ENCODE measurements at regions not wholly inside any gene's neighbourhood (a gene's known extent, or its start where the extent isn't known, plus 50 kb on each side); places are given as distances from the start of the nearest gene placed in this dataset.

DNA sequence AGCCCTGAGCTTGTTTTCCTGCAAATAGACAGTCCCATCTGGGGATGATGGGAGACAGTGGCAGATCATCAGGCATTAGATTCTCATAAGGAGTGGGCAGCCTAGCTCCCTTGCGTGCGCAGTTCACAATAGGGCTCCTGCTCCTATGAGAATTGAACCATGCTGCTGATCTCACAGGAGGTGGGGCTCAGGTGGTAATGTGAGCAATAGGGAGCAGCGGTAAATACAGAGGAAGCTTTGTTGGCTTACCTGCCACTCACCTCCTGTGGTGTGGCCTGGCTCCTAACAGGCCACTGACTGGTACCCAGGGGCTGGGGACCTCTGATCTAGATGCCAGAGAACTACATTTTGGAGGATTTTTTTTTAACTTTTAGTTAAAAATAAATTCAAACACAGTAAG, 434.8 kb upstream of the MKI67 start:
- DNase-seq = no peak
- ATAC-seq = no peak

DNA sequence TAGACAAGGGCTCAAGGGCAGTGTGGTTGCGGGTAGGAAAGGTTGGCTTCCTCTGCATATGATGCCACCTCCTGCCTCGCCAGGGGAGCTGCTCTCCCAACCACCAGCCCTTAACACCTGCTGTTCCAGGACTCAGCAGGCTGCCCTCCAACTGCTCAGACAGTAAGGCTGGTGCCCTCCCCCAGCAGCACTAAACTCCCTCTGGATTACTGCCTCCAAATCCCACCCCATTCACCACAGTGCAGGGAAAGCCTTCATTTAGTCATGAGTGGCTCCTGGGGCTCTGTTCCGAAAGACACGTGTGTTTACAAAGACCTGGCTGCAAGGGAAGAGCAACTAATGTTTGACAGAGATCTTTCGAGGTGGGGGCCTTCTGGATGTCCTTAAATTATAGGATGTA, 437.2 kb upstream of the MKI67 start:
- DNase-seq (no peak), ATAC-seq (no peak)

- no peak for ATAC-seq
- DNase-seq = no peak
These were observed 437.7 kb upstream of the MKI67 start for GRCh38 chr10:128563904-128564303.

- no peak for DNase-seq
- ATAC-seq = no peak
These were observed 440.2 kb upstream of the MKI67 start for GRCh38 chr10:128566361-128566968.

DNA sequence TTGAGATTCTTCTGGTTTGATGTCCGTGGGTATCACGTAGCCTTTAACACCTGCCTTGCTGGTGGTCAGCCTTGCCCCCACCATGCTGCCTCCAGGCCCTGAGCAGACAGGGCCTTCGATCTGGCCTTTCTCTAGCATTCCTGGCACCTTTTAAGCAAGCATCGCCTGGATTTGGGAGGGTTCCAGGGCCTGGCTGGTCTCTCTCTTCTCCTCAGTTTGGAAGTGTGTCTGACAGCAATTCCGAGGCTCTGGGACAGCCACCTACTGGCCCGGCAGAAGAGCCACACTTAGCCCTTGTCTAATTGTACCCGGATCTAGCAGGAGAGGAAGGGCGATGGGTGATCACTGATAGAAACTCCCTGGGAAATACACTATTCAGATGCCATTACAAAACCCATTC, 441.3 kb upstream of the MKI67 start:
- ATAC-seq (no peak), DNase-seq (no peak)

DNA sequence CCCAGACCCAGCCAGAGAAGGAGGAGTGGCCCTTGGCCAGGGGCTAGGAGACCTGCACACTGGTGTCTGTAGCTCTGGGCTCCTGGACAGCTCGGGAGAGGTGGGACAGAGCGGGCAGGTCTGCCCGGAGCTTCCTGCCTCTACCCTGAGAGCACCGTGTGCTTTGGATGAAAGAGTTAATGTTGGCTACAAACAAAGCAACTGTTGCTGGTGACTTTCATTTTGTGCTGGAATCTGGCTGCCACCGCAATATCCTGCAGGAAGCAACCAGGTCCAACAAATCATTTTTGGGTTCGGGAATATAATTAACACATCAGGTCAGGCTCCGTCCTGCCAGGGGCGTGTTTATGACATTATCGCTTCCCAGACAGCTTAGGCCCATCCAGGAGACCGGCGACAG, 441.8 kb upstream of the MKI67 start:
- no peak for ATAC-seq
- no peak for DNase-seq

DNA sequence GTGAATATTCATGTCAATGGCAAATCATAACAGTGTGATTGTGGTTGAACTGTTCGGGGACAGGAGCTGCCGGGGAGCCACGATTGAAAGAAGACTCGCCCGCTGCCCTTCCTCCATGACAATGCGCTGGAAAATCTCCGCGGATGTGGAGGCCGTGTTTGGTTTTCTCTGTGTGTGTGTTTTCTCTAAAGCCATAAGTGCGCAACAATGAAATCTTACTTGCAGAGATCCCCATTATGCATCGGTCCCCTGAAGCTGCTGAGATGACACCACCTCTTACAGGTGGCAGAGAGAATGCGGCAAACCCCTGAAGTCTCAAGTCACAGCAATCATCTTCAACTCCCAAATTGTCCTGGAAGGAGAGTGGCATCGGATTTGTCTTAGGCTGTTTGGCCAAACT, 442.3 kb upstream of the MKI67 start:
- ATAC-seq (no peak), DNase-seq (no peak)

- ATAC-seq (no peak), DNase-seq (no peak)
These were observed 443.0 kb upstream of the MKI67 start for GRCh38 chr10:128568990-128569945.

- ATAC-seq (no peak), DNase-seq (no peak)
These were observed 444.2 kb upstream of the MKI67 start for GRCh38 chr10:128570319-128570995.

DNA sequence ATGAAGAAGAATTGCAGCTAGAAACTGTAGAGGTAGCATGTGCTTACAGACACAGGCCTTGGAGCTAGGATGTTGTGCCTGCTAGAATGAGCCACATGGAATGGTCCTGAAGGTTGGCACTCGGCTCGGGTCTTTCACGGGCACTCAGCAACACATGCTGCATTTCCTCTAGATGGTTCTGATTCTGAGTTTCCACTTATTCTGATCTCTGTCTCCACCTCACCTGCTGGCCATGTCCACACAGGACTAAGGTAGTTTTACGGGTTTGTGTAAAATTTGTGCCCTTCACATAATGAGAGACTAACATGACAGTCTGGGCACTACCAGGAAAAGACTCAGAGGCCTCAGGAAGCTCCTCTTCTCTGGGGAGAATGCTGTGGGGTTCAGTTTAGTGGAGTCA, 444.8 kb upstream of the MKI67 start:
- ATAC-seq (no peak), DNase-seq (no peak)

- ATAC-seq (no peak), DNase-seq (no peak)
These were observed 445.5 kb upstream of the MKI67 start for GRCh38 chr10:128571745-128572144.

GRCh38 chr10:128572696-128573095, 446.5 kb upstream of the MKI67 start:
- no peak for ATAC-seq

DNA sequence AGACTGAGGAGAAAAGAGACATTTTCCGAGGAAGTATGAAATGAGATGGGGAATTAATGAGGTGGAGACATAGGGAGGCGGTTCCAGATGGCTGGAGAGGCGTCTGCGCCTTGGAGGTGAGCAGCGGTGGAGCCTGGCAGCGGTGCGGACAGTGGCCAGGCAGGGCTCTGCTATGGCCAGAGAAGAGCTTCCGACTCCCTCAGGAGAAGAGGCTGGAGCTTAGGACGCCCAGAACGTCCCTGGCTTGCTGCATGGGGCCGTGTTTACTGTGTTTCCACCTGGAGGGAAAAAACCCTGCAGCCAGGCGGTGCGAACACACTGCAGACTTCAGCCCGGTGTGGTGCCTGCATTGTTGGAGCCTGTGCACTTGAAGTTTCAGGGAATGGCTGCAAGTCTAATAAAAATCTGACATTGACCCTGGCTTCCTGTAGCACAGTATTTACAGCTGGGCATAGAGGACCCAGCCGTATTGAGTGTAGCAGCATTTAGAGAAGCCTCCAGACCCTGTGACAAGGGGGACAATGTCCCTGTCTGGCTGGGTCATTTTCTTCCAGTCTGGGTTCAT, 447.1 kb upstream of the MKI67 start:
- ATAC-seq = no peak

More at GRCh38 chr10:128572696-128573095, 446.5 kb upstream of the MKI67 start:
- no peak for DNase-seq

GRCh38 chr10:128573986-128574385, 447.8 kb upstream of the MKI67 start:
- no peak for DNase-seq
- ATAC-seq = no peak

More for the DNA sequence above, 447.1 kb upstream of the MKI67 start:
- no peak for DNase-seq

DNA sequence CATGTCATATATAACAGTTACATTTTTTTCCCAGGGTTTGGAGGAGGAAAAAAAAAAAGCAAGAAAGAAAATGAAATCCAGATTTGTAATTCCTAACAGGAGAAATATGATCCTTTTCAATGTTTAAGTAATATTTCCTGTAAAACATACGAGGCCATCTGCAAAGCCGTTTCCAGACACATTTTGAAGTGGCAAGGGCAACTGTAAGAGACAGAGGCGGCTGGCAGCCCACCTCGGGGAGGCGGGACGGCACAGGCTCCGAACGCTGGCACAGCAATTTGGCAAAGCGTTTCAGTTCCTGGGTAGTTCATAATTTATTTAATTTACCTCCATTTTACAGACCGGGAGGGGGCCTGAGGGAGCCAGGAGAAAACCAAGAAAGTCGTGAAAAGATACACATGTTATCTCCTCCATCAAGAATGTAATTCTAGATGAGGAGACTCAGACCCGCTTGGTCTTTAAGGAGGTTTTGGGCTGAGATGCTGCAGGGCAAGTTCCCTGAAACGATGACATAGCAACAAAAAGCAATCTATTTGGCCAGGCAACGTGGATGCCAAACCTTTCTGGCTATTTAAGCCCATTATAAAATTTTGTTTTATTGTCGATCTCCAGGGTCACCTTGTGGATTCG, 448.5 kb upstream of the MKI67 start:
- ATAC-seq (no peak), DNase-seq (no peak)

DNA sequence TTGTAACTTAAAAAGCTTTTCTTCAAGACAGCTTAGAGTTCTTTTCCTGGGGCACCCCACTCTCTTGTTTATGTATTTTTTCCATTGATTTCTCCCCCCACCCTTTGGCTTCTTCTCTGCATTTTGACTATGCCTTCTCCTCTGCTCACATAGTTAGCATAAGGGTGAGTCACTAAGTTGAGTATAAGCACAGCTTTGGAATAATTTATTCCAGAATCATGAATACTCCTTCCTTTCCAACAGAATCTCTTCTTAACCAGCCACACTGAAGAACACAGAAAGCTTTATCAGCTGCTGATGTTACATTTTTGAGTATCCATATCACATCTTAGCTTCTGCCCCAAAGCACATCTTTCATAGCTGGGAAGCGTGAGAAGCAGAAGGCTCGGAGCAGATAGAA, 449.5 kb upstream of the MKI67 start:
- ATAC-seq (no peak), DNase-seq (no peak)

DNA sequence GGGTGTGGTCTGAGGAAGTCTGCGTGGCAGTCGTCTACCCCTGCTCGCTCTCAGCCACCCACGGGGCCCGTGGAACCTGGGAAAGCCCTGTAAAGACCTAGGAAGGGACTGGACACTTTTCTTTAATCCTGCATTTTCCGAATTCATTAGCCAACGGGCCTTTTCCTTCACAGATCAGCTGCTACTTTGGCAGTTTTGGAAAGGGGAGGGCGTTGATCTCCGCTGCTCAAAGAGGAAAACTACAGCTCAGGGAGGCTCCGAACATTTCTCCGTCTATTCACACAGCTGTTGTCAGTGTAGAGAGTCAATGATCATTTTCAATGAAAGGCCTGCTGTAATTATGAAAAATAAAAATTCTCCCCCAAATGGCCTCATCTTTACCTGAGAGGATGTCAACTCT, 450.1 kb upstream of the MKI67 start:
- no peak for DNase-seq
- no peak for ATAC-seq

DNA sequence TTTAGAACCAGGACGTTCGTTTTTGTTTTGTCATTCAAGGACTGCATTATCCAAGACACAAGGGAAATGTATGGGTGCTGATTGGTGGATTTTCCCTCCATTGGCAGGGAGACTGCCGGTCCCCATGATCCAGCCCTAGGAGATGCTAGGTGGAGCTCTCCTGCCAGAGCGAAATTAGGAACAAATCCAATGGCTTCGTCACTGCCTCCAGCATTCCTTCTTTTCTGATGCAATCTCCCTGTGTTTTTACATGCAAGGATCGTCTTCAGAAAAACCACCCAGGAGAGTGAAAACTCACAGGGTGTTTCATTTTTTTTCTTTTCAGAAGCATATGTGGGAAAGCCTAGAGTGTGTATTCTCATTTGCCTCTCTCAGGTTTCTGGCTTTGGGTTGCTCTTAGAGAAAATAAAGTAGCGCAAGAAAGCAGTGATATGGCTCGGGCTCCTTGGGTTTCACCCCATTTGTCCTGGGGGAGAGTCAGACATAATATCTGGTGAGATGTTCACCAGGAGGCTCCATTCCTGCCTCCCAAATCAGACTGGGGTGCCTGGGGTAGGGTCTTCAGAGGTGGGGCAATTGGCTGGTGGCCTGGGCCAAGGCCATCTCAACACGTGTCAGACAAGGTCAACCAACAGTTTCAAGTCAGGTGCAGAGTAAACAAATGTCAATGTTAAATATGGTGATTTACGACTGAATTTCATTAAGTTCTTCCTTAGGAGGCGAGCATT, 450.9 kb upstream of the MKI67 start:
- DNase-seq (no peak), ATAC-seq (no peak)

DNA sequence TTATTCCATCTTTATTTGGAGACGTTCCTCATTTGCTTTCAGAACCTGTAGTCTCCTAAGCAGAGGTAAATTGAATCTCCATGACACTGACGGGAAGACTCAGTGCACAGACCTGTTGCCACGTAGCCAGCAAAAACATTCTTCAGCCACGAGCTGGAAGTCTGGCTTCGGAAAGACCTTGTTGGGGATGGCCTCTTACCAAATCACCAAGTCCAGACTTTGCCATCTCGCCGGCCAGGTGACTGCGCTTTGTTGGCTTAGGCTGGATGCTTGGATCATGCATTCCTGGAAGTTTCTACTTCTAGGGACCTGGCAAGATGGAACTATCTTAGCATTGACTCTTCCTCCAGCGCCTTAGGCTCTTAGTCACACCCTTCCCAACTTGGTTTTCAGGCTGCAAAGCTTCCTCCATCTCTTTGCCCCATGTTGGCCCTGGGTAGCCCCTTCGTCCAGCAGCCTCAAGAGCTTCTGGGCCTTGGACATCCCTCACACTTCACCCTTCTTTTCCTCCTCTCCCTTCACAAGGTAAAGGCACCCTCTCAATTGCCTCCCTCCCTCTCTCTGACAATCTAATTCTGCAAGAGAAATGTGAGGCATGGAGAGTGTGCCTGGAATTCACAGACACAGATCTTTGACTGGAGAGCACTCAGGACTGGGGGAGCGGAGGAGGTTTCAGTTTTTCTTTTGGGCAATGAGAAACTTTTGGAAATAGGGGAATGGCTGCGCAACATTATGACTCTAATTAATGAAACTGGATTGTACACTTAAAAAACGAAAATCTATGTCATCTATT, 451.9 kb upstream of the MKI67 start:
- ATAC-seq (no peak), DNase-seq (no peak)

DNA sequence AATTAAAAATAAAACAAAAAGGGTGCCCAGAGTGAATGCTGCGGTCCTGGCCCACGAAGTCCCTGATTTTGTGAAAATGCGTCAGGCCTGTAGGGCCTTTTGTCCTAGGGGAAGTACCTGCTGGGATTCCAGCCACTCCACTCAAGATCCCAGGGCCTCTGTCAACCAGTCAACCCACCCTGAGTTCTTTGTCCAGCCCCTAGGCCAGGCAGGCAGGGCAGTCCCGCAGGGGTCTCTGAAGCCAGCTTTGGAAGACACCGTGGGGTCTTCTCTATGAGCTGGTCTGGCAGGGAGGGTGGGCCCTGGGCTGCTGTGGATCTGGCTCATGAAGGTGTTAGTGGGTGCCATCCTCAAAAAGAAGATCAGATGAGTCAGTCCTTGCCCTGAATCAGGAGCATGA, 452.5 kb upstream of the MKI67 start:
- no peak for ATAC-seq
- DNase-seq = no peak

Data from stimulated activated naive CD8-positive, alpha-beta T cell treated with anti-CD3 and anti-CD28 coated beads, Interleukin-15, Interleukin-2, amounts not matched to agents 100 U/mL and 50 U/mL, for 24 hours (primary cell).